ENCODE measurements at regions not wholly inside any gene's neighbourhood (a gene's known extent, or its start where the extent isn't known, plus 50 kb on each side); places are given as distances from the start of the nearest gene placed in this dataset.

GRCh38 chr15:53462651-53463050 is 296.8 kb downstream of the WDR72 start:
- H3K9me3 ChIP-seq, result peaks cover 0 to 3% (median 0%) of the 10 kb centered on the region in 3 donors
- no peak for TF ChIP-seq POLR2A (IDR thresholded peaks at IDR 0.05)
- TF ChIP-seq, protein P1, sequence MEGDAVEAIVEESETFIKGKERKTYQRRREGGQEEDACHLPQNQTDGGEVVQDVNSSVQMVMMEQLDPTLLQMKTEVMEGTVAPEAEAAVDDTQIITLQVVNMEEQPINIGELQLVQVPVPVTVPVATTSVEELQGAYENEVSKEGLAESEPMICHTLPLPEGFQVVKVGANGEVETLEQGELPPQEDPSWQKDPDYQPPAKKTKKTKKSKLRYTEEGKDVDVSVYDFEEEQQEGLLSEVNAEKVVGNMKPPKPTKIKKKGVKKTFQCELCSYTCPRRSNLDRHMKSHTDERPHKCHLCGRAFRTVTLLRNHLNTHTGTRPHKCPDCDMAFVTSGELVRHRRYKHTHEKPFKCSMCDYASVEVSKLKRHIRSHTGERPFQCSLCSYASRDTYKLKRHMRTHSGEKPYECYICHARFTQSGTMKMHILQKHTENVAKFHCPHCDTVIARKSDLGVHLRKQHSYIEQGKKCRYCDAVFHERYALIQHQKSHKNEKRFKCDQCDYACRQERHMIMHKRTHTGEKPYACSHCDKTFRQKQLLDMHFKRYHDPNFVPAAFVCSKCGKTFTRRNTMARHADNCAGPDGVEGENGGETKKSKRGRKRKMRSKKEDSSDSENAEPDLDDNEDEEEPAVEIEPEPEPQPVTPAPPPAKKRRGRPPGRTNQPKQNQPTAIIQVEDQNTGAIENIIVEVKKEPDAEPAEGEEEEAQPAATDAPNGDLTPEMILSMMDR (IDR thresholded peaks at IDR 0.05), result no peak
- no peaks in the 10 kb centered on the region for H3K27me3 ChIP-seq
- H3K27ac ChIP-seq, result no peak overlapping the region
- intact Hi-C loops (cut with DNase I), result no loop called here
- no peak for DNase-seq
- no peaks in the 10 kb centered on the region for H3K36me3 ChIP-seq
- H3K4me1 ChIP-seq, result no peaks in the 10 kb centered on the region
- 28 to 29% methylated on average over 2 of the region's 2 CpGs for WGBS, 2 donors
- no peak overlapping the region for H3K4me3 ChIP-seq

GRCh38 chr15:53461677-53462076 is 297.8 kb downstream of the WDR72 start:
- H3K27ac ChIP-seq, result no peak overlapping the region
- intact Hi-C loops (cut with DNase I), result no loop called here
- TF ChIP-seq, protein P1 (IDR thresholded peaks at IDR 0.05), result no peak
- H3K9me3 ChIP-seq, result peaks cover 0 to 3% (median 0%) of the 10 kb centered on the region in 3 donors
- H3K36me3 ChIP-seq, result no peaks in the 10 kb centered on the region
- 80% methylated on average over 3 of the region's 3 CpGs for WGBS, 2 donors
- H3K4me3 ChIP-seq, result no peak overlapping the region
- no peaks in the 10 kb centered on the region for H3K27me3 ChIP-seq
- no peaks in the 10 kb centered on the region for H3K4me1 ChIP-seq
- DNase-seq, result no peak

GRCh38 chr15:53458736-53459135 is 300.7 kb downstream of the WDR72 start:
- no peaks in the 10 kb centered on the region for H3K36me3 ChIP-seq
- 35 to 50% methylated on average over 1 of the region's 1 CpG for WGBS, 2 donors
- no peaks in the 10 kb centered on the region for H3K4me1 ChIP-seq
- H3K27me3 ChIP-seq, result no peaks in the 10 kb centered on the region
- no peak overlapping the region for H3K4me3 ChIP-seq
- TF ChIP-seq, protein P1 (IDR thresholded peaks at IDR 0.05), result no peak
- no peak for TF ChIP-seq POLR2A (IDR thresholded peaks at IDR 0.05)
- no peak overlapping the region for H3K27ac ChIP-seq
- no peak for DNase-seq
- peaks cover 0 to 3% (median 0%) of the 10 kb centered on the region in 3 donors for H3K9me3 ChIP-seq
- intact Hi-C loops (cut with DNase I), result no loop called here

DNA sequence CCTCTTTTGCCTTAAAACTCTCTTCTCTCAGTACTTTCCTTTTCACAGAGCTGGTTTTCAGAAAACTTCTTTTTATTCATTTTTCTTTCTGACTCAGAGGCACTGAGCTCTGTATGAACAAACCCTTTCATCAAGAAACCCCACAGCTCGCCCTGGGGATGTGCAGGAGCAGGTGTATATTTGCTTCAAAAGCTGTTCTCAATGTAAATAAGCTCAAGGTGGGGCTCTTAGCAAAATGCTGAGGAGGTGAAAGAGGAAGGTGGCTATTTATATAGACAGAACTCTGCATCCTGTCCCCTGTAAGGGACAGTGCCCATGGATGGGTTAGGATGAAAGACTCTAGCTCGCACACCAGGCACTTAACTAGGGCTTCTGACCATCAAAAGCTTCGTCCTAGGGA is 302.0 kb downstream of the WDR72 start:
- H3K27me3 ChIP-seq, result no peaks in the 10 kb centered on the region
- TF ChIP-seq, protein P1 (IDR thresholded peaks at IDR 0.05), result no peak
- no peak for TF ChIP-seq POLR2A (IDR thresholded peaks at IDR 0.05)
- intact Hi-C loops (cut with DNase I), result no loop called here
- WGBS, 2 donors, result 30 to 43% methylated on average over 3 of the region's 3 CpGs
- no peaks in the 10 kb centered on the region for H3K4me1 ChIP-seq
- no peak overlapping the region for H3K27ac ChIP-seq
- H3K9me3 ChIP-seq, result peaks cover 0 to 3% (median 0%) of the 10 kb centered on the region in 3 donors
- no peaks in the 10 kb centered on the region for H3K36me3 ChIP-seq
- no peak for DNase-seq
- H3K4me3 ChIP-seq, result no peak overlapping the region

DNA sequence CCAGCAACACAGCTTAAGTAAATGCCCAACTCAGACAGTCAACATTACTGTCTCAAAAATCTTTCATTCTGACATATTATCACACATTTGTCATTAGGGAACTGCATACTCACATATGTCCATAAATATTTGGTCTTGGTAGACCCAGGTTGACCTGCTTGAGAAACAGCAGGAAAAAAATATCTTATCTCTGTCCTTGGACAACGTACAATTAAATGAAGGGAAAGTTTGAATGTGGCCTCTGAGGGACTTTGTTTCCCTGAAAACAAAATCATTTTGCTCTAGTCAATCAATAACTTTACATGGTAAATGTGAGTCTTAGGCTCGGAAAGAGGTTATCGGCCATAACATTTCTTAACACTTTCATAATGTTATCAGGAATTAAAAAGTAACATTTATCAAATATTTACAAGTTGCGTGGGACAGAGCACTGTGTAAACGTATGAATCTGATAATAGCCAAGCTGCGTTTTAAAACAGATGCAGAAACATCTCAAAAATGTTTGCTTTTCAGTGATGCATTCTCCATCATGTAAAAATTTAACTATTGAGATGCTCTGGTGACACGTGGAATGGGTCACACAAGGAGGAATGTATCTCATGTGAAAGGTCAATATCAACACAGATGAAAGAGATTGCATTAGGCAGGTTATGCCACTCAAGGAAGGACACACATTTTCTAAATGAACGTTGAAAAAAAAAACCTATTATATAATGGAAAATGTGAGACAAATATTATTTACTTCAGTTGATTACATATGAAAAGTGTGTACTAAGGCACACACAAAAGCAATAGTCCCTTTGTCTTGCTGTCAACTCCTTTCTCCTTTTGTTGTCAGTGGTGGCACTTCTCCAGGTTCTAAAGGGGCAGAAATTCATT is 304.4 kb downstream of the WDR72 start:
- H3K9me3 ChIP-seq, result no peaks in the 10 kb centered on the region
- WGBS, 2 donors, result 40 to 55% methylated on average over 8 of the region's 8 CpGs
- no peak for DNase-seq

More for the DNA sequence above, 304.4 kb downstream of the WDR72 start:
- Histone ChIP-seq H3K27me3 (no peaks in the 10 kb centered on the region), H3K4me1 (no peaks in the 10 kb centered on the region), H3K27ac (no peak overlapping the region), H3K4me3 (no peak overlapping the region), H3K36me3 (no peaks in the 10 kb centered on the region)
- intact Hi-C loops (cut with DNase I), result no loop called here
- TF ChIP-seq, protein P1 (IDR thresholded peaks at IDR 0.05), result no peak
- no peak for TF ChIP-seq POLR2A (IDR thresholded peaks at IDR 0.05)
